HG02798 (cell line): ENCODE measurements at regions not wholly inside any gene's neighbourhood (a gene's known extent, or its start where the extent isn't known, plus 50 kb on each side); places are given as distances from the start of the nearest gene placed in this dataset.
A peak's percentile ranks its signal among the peaks of the same experiment; 100 is the strongest.

Experiments
- ATAC-seq: cut with Tn5 transposase; IDR thresholded peaks from one replicate; pipeline ENCODE4 v1.9.1; 2021; ENCODE audit warnings: mild to moderate bottlenecking; ENCODE audit not compliant: unreplicated experiment, poor library complexity

- ATAC-seq: peak; percentile 92
These were observed 383.0 kb downstream of the TBL1XR1 start for GRCh38 chr3:176814285-176814684.

GRCh38 chr3:176807938-176808337 lies 389.3 kb downstream of the TBL1XR1 start:
- ATAC-seq: no peak

- ATAC-seq: no peak
These were observed 397.6 kb downstream of the TBL1XR1 start for GRCh38 chr3:176799675-176800074.

- no peak for ATAC-seq
These were observed 398.6 kb downstream of the TBL1XR1 start for GRCh38 chr3:176798680-176799079.

GRCh38 chr3:176796371-176796770 lies 400.9 kb downstream of the TBL1XR1 start:
- no peak for ATAC-seq

GRCh38 chr3:176795891-176796290 lies 401.4 kb downstream of the TBL1XR1 start:
- no peak for ATAC-seq

- no peak for ATAC-seq
These were observed 402.9 kb downstream of the TBL1XR1 start for GRCh38 chr3:176794406-176794805.

- ATAC-seq: no peak
These were observed 407.3 kb downstream of the TBL1XR1 start for GRCh38 chr3:176789947-176790346.

GRCh38 chr3:176789281-176789705 lies 408.0 kb downstream of the TBL1XR1 start:
- ATAC-seq: no peak

- no peak for ATAC-seq
These were observed 409.8 kb downstream of the TBL1XR1 start for GRCh38 chr3:176787506-176787905.

- ATAC-seq: no peak
These were observed 412.1 kb downstream of the TBL1XR1 start for GRCh38 chr3:176785171-176785570.

GRCh38 chr3:176780766-176781165 lies 416.5 kb downstream of the TBL1XR1 start:
- ATAC-seq: no peak

GRCh38 chr3:176776622-176777175 lies 420.6 kb downstream of the TBL1XR1 start:
- ATAC-seq: no peak

GRCh38 chr3:176769547-176770190 lies 427.6 kb downstream of the TBL1XR1 start:
- no peak for ATAC-seq

GRCh38 chr3:176767385-176767784 lies 429.9 kb downstream of the TBL1XR1 start:
- peak; percentile 43 for ATAC-seq

- ATAC-seq: no peak
These were observed 430.4 kb downstream of the TBL1XR1 start for GRCh38 chr3:176766862-176767261.

- no peak for ATAC-seq
These were observed 431.8 kb downstream of the TBL1XR1 start for GRCh38 chr3:176765382-176765900.

GRCh38 chr3:176759815-176760506 lies 437.3 kb downstream of the TBL1XR1 start:
- ATAC-seq: no peak

- peak; percentile 36 for ATAC-seq
These were observed 439.9 kb downstream of the TBL1XR1 start for GRCh38 chr3:176757429-176757828.

GRCh38 chr3:176755977-176756376 lies 441.3 kb downstream of the TBL1XR1 start:
- peak; percentile 38 for ATAC-seq

- ATAC-seq: no peak
These were observed 441.7 kb downstream of the TBL1XR1 start for GRCh38 chr3:176755552-176755951.
